ENCODE measurements at regions not wholly inside any gene's neighbourhood (a gene's known extent, or its start where the extent isn't known, plus 50 kb on each side); places are given as distances from the start of the nearest gene placed in this dataset.

DNA sequence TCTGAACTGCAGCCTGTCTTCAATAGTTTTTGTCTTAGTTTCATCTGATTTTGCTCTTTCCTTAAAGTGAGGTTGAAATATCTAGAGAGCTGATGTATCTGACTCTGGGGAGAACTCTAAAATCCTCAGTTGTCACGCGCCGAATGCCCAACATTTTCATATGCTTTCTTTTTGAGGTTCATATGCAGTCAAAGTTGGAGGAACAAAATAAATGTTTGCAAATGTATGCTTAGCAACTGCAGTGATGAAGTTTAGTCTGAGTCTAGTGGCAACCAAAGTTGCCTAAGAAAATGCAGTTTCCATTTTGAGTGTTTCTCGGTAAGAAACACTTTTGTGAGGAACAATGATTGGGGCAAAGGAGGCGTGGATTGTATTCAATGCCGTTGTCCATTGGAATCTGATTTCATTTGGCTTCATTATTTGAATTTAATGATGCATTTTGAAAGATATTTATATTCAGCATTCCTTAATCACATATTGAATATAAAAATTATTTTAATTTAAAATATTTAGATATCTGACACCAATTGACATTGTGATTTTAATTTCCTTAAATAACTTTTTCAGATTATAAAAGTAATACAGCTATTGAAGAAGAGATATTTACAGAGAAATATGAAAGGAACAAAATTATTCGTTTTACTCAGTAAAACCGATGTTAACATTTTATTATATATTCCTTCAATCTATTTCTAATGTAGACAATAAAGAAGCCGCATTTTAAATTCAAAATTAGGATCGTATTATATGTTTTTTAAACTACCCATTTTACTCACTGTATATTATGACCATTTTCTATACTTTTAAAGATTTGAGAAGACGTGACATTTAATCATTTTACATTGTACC, 122.0 kb downstream of the PLEKHG1 start (continued):
- TF ChIP-seq REST (IDR thresholded peaks at IDR 0.05; ENCODE audit: unreplicated experiment) (no peak), STAT1 (IDR thresholded peaks at IDR 0.05; ENCODE audit: unreplicated experiment) (no peak), EZH2phosphoT487 (IDR thresholded peaks at IDR 0.05; ENCODE audit: unreplicated experiment) (no peak), EZH2 (IDR thresholded peaks at IDR 0.05; ENCODE audit: low read depth, unreplicated experiment) (no peak), ZNF331 (CRISPR knock-in tag; IDR thresholded peaks at IDR 0.05; ENCODE audit: low read depth) (no peak)

GRCh38 chr6:150722614-150723344, 123.1 kb downstream of the PLEKHG1 start:
- H3F3A ChIP-seq (replicated peaks; ENCODE audit: low read depth) = no peaks in the 10 kb centered on the region
- H3K9me2 ChIP-seq (ENCODE audit: insufficient read depth) = no peaks in the 10 kb centered on the region
- Mint-ChIP-seq H3K36me3 (ENCODE audit: low read depth) (no peaks in the 10 kb centered on the region), H3K9me3 (no peaks in the 10 kb centered on the region; the same call in 2 of the 3 replicates), H3K27me3 (ENCODE audit: insufficient read depth, low read depth, poor library complexity) (peaks cover 3% of the 10 kb centered on the region), H3K27ac (0 out of 2 replicates have a peak overlapping the region, but pooled peaks have one; percentile 2), H3K4me3 (no peak overlapping the region), H3K4me1 (peaks cover 19% of the 10 kb centered on the region)
- H2AFZ ChIP-seq = no peak overlapping the region
- peaks cover 19% of the 10 kb centered on the region for H3K4me1 ChIP-seq (ENCODE audit: insufficient read depth)
- H3K79me2 ChIP-seq (replicated peaks; ENCODE audit: insufficient read depth) = no peaks in the 10 kb centered on the region
- DNase-seq (ENCODE audit: low spot score) (no peak), ATAC-seq (no peak)
- H3K36me3 ChIP-seq (ENCODE audit: insufficient read depth) = no peaks in the 10 kb centered on the region
- H3K27ac ChIP-seq (ENCODE audit: low read depth) = no peak overlapping the region
- H3K4me3 ChIP-seq = no peak overlapping the region
- H4K20me1 ChIP-seq (replicated peaks; ENCODE audit: insufficient read depth) = no peaks in the 10 kb centered on the region
- no peak overlapping the region for H3K4me2 ChIP-seq
- no peaks in the 10 kb centered on the region for H3K27me3 ChIP-seq (ENCODE audit: insufficient read depth)
- TF ChIP-seq ZNF114 (CRISPR knock-in tag; IDR thresholded peaks at IDR 0.05) = no peak
- no peak for TF ChIP-seq POLR2AphosphoS5 (IDR thresholded peaks at IDR 0.05; ENCODE audit: low read depth)
- TF ChIP-seq, protein P1, sequence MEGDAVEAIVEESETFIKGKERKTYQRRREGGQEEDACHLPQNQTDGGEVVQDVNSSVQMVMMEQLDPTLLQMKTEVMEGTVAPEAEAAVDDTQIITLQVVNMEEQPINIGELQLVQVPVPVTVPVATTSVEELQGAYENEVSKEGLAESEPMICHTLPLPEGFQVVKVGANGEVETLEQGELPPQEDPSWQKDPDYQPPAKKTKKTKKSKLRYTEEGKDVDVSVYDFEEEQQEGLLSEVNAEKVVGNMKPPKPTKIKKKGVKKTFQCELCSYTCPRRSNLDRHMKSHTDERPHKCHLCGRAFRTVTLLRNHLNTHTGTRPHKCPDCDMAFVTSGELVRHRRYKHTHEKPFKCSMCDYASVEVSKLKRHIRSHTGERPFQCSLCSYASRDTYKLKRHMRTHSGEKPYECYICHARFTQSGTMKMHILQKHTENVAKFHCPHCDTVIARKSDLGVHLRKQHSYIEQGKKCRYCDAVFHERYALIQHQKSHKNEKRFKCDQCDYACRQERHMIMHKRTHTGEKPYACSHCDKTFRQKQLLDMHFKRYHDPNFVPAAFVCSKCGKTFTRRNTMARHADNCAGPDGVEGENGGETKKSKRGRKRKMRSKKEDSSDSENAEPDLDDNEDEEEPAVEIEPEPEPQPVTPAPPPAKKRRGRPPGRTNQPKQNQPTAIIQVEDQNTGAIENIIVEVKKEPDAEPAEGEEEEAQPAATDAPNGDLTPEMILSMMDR (conservative IDR thresholded peaks at IDR 0.05; ENCODE audit: low read depth in 2 of 2) = no peak
- TF ChIP-seq, protein P2, sequence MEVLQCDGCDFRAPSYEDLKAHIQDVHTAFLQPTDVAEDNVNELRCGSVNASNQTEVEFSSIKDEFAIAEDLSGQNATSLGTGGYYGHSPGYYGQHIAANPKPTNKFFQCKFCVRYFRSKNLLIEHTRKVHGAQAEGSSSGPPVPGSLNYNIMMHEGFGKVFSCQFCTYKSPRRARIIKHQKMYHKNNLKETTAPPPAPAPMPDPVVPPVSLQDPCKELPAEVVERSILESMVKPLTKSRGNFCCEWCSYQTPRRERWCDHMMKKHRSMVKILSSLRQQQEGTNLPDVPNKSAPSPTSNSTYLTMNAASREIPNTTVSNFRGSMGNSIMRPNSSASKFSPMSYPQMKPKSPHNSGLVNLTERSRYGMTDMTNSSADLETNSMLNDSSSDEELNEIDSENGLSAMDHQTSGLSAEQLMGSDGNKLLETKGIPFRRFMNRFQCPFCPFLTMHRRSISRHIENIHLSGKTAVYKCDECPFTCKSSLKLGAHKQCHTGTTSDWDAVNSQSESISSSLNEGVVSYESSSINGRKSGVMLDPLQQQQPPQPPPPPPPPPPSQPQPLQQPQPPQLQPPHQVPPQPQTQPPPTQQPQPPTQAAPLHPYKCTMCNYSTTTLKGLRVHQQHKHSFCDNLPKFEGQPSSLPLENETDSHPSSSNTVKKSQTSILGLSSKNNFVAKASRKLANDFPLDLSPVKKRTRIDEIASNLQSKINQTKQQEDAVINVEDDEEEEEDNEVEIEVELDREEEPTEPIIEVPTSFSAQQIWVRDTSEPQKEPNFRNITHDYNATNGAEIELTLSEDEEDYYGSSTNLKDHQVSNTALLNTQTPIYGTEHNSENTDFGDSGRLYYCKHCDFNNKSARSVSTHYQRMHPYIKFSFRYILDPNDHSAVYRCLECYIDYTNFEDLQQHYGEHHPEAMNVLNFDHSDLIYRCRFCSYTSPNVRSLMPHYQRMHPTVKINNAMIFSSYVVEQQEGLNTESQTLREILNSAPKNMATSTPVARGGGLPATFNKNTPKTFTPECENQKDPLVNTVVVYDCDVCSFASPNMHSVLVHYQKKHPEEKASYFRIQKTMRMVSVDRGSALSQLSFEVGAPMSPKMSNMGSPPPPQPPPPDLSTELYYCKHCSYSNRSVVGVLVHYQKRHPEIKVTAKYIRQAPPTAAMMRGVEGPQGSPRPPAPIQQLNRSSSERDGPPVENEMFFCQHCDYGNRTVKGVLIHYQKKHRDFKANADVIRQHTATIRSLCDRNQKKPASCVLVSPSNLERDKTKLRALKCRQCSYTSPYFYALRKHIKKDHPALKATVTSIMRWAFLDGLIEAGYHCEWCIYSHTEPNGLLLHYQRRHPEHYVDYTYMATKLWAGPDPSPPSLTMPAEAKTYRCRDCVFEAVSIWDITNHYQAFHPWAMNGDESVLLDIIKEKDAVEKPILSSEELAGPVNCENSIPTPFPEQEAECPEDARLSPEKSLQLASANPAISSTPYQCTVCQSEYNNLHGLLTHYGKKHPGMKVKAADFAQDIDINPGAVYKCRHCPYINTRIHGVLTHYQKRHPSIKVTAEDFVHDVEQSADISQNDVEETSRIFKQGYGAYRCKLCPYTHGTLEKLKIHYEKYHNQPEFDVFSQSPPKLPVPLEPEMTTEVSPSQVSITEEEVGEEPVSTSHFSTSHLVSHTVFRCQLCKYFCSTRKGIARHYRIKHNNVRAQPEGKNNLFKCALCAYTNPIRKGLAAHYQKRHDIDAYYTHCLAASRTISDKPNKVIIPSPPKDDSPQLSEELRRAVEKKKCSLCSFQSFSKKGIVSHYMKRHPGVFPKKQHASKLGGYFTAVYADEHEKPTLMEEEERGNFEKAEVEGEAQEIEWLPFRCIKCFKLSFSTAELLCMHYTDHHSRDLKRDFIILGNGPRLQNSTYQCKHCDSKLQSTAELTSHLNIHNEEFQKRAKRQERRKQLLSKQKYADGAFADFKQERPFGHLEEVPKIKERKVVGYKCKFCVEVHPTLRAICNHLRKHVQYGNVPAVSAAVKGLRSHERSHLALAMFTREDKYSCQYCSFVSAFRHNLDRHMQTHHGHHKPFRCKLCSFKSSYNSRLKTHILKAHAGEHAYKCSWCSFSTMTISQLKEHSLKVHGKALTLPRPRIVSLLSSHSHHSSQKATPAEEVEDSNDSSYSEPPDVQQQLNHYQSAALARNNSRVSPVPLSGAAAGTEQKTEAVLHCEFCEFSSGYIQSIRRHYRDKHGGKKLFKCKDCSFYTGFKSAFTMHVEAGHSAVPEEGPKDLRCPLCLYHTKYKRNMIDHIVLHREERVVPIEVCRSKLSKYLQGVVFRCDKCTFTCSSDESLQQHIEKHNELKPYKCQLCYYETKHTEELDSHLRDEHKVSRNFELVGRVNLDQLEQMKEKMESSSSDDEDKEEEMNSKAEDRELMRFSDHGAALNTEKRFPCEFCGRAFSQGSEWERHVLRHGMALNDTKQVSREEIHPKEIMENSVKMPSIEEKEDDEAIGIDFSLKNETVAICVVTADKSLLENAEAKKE (CRISPR knock-in tag; IDR thresholded peaks at IDR 0.05) = no peak
- TF ChIP-seq JUNB (IDR thresholded peaks at IDR 0.05; ENCODE audit: unreplicated experiment) = no peak
- TF ChIP-seq EZH2 (IDR thresholded peaks at IDR 0.05; ENCODE audit: low read depth, unreplicated experiment) = no peak
- TF ChIP-seq ZNF331 (CRISPR knock-in tag; IDR thresholded peaks at IDR 0.05; ENCODE audit: low read depth) = no peak
